SU-DHL-6 (cell line): ENCODE measurements at regions not wholly inside any gene's neighbourhood (a gene's known extent, or its start where the extent isn't known, plus 50 kb on each side); places are given as distances from the start of the nearest gene placed in this dataset.

Experiments
- CTCF ChIP-seq: fragments of 200-600 bp; sonication (generic); IDR thresholded peaks from one replicate; pipeline ENCODE4 v1.5.1; 2017; ENCODE audit warnings: antibody characterized with exemption, mild to moderate bottlenecking, low read length, moderate library complexity; ENCODE audit not compliant: insufficient read depth, poor library complexity, severe bottlenecking
- EZH2phosphoT487 ChIP-seq: fragments of 200-600 bp; sonication (generic), shearing (Covaris generic); conservative IDR thresholded peaks from 2 replicates; pipeline ENCODE4 v1.6.1; 2018; ENCODE audit warnings: mild to moderate bottlenecking, antibody characterized with exemption, low read length, moderate library complexity, mixed read lengths

- TF ChIP-seq EZH2phosphoT487 (no peak), CTCF (no peak)
Observed at GRCh38 chr18:45167631-45168280, 447.5 kb upstream of the SLC14A2 start.
